ENCODE measurements at regions not wholly inside any gene's neighbourhood (a gene's known extent, or its start where the extent isn't known, plus 50 kb on each side); places are given as distances from the start of the nearest gene placed in this dataset.

- H3K4me3 ChIP-seq (replicated peaks; ENCODE audit: low read depth, low read length) = no peak overlapping the region
- DNase-seq (ENCODE audit: low read depth) = no peak
- TF ChIP-seq, protein P1, sequence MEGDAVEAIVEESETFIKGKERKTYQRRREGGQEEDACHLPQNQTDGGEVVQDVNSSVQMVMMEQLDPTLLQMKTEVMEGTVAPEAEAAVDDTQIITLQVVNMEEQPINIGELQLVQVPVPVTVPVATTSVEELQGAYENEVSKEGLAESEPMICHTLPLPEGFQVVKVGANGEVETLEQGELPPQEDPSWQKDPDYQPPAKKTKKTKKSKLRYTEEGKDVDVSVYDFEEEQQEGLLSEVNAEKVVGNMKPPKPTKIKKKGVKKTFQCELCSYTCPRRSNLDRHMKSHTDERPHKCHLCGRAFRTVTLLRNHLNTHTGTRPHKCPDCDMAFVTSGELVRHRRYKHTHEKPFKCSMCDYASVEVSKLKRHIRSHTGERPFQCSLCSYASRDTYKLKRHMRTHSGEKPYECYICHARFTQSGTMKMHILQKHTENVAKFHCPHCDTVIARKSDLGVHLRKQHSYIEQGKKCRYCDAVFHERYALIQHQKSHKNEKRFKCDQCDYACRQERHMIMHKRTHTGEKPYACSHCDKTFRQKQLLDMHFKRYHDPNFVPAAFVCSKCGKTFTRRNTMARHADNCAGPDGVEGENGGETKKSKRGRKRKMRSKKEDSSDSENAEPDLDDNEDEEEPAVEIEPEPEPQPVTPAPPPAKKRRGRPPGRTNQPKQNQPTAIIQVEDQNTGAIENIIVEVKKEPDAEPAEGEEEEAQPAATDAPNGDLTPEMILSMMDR (IDR thresholded peaks at IDR 0.05; ENCODE audit: low read length, missing control alignments) = no peak
Measured at GRCh38 chr9:83140061-83140460, 77.1 kb upstream of the RASEF start.

GRCh38 chr9:83138422-83139135 is 75.6 kb upstream of the RASEF start:
- no peak overlapping the region for H3K4me3 ChIP-seq (replicated peaks; ENCODE audit: low read depth, low read length)

GRCh38 chr9:83133316-83133715 is 70.4 kb upstream of the RASEF start:
- no peak for DNase-seq (ENCODE audit: low read depth)
- H3K4me3 ChIP-seq (replicated peaks; ENCODE audit: low read depth, low read length) = no peak overlapping the region

More at GRCh38 chr9:83138422-83139135, 75.6 kb upstream of the RASEF start:
- TF ChIP-seq, protein P1 (IDR thresholded peaks at IDR 0.05; ENCODE audit: low read length, missing control alignments) = no peak
- no peak for DNase-seq (ENCODE audit: low read depth)

GRCh38 chr9:83132768-83133167 is 69.8 kb upstream of the RASEF start:
- TF ChIP-seq, protein P1 (IDR thresholded peaks at IDR 0.05; ENCODE audit: low read length, missing control alignments) = no peak
- no peak overlapping the region for H3K4me3 ChIP-seq (replicated peaks; ENCODE audit: low read depth, low read length)
- DNase-seq (ENCODE audit: low read depth) = no peak

More at GRCh38 chr9:83133316-83133715, 70.4 kb upstream of the RASEF start:
- TF ChIP-seq, protein P1 (IDR thresholded peaks at IDR 0.05; ENCODE audit: low read length, missing control alignments) = no peak

GRCh38 chr9:83130541-83130940 is 67.6 kb upstream of the RASEF start:
- no peak for DNase-seq (ENCODE audit: low read depth)
- TF ChIP-seq, protein P1 (IDR thresholded peaks at IDR 0.05; ENCODE audit: low read length, missing control alignments) = no peak
- H3K4me3 ChIP-seq (replicated peaks; ENCODE audit: low read depth, low read length) = no peak overlapping the region

GRCh38 chr9:83125671-83126070 is 62.7 kb upstream of the RASEF start:
- TF ChIP-seq, protein P1 (IDR thresholded peaks at IDR 0.05; ENCODE audit: low read length, missing control alignments) = no peak
- no peak overlapping the region for H3K4me3 ChIP-seq (replicated peaks; ENCODE audit: low read depth, low read length)
- DNase-seq (ENCODE audit: low read depth) = no peak

DNA sequence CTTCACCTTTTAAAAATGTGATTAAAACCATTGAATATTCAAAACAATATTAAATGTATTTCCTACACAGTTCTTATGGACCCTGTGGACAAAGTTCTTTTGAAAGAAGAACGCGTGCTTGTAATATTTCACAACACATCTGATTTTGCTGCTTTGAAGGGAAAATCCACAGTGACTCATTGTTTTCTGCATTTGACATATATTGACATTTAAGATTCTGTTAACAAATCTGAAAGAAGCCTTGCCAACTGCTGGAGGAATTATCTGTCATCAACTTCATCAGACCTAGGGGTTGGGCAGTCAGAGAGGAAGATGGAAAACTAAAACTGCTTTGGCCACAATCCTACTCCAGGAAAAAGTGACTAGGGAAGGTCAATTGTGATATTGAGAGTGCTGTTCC is 56.9 kb upstream of the RASEF start:
- H3K4me3 ChIP-seq (replicated peaks; ENCODE audit: low read depth, low read length) = no peak overlapping the region
- DNase-seq (ENCODE audit: low read depth) = no peak
- TF ChIP-seq, protein P1 (IDR thresholded peaks at IDR 0.05; ENCODE audit: low read length, missing control alignments) = no peak

Measured in fibroblast of pulmonary artery (primary cell).